ENCODE measurements at regions not wholly inside any gene's neighbourhood (a gene's known extent, or its start where the extent isn't known, plus 50 kb on each side); places are given as distances from the start of the nearest gene placed in this dataset.

DNA sequence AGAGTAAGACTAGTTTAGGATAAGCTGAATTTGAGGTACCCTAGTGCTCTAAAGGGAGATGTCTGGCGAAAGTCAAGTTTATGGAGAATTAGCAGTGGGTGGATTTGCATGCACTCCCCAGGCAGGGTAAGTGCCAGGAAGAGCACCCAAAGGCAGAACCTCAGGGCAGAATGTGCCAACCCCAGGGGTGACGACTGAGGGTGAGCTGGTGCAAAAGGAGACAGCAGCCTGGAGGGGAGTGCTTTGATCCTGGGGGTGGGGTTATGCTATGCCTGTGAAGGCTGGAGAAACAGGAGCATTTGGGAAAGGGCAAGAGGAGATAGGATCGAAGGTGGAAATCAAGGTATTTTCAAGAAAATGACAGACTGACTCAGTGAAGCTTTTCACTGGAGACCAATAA, 208.5 kb upstream of the PDE10A start:
- Histone ChIP-seq H2AFZ (ENCODE audit: low read depth, low read length, severe bottlenecking) (no peak overlapping the region), H3K79me2 (ENCODE audit: insufficient read depth, low read length) (no peaks in the 10 kb centered on the region), H3K4me2 (ENCODE audit: low read depth, low read length, poor library complexity, severe bottlenecking) (no peak overlapping the region), H3K27ac (ENCODE audit: low read depth, low read length) (no peak overlapping the region), H3K27me3 (ENCODE audit: low read length) (no peaks in the 10 kb centered on the region), H3K9me2 (replicated peaks; ENCODE audit: insufficient read depth, low read length) (no peaks in the 10 kb centered on the region), H3K36me3 (ENCODE audit: low read length) (no peaks in the 10 kb centered on the region), H3F3A (ENCODE audit: insufficient read depth) (no peaks in the 10 kb centered on the region), H3K4me3 (ENCODE audit: insufficient read depth, low read length, poor library complexity, severe bottlenecking) (no peak overlapping the region), H4K20me1 (ENCODE audit: low read depth, low read length) (no peaks in the 10 kb centered on the region), H3K9me3 (ENCODE audit: insufficient read depth, low read length) (no peaks in the 10 kb centered on the region), H3K9ac (ENCODE audit: low read length) (no peak overlapping the region)
- no peak for TF ChIP-seq EZH2phosphoT487 (conservative IDR thresholded peaks at IDR 0.05; ENCODE audit: low read length)
- TF ChIP-seq, protein P1, sequence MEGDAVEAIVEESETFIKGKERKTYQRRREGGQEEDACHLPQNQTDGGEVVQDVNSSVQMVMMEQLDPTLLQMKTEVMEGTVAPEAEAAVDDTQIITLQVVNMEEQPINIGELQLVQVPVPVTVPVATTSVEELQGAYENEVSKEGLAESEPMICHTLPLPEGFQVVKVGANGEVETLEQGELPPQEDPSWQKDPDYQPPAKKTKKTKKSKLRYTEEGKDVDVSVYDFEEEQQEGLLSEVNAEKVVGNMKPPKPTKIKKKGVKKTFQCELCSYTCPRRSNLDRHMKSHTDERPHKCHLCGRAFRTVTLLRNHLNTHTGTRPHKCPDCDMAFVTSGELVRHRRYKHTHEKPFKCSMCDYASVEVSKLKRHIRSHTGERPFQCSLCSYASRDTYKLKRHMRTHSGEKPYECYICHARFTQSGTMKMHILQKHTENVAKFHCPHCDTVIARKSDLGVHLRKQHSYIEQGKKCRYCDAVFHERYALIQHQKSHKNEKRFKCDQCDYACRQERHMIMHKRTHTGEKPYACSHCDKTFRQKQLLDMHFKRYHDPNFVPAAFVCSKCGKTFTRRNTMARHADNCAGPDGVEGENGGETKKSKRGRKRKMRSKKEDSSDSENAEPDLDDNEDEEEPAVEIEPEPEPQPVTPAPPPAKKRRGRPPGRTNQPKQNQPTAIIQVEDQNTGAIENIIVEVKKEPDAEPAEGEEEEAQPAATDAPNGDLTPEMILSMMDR (IDR thresholded peaks at IDR 0.05; ENCODE audit: insufficient read depth, low read length, poor library complexity, severe bottlenecking): no peak

DNA sequence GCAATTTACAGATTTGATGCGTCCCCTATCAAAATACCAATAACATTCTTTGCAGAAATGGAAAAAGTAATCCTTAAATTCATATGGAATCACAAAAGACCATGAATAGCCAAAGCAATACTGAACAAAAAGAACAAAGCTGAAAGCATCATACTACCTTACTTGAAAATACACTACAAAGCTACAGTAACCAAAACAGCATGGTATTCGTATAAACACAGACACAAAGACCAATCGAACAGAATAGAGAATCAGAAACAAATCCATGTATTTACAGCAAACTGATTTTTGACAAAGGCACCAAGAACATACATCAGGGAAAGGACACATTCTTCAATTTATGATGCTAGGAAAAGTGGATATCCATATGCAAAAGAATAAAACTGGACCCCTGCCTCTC, 206.5 kb upstream of the PDE10A start:
- H3K27me3 ChIP-seq (ENCODE audit: low read length): no peaks in the 10 kb centered on the region; the same call in 1 of the 2 replicates
- no peak overlapping the region for H3K4me2 ChIP-seq (ENCODE audit: low read depth, low read length, poor library complexity, severe bottlenecking)
- H3K27ac ChIP-seq (ENCODE audit: low read depth, low read length): no peak overlapping the region
- no peaks in the 10 kb centered on the region for H3K9me3 ChIP-seq (ENCODE audit: insufficient read depth, low read length)
- no peaks in the 10 kb centered on the region for H3F3A ChIP-seq (ENCODE audit: insufficient read depth)
- H3K4me3 ChIP-seq (ENCODE audit: insufficient read depth, low read length, poor library complexity, severe bottlenecking): no peak overlapping the region
- H2AFZ ChIP-seq (ENCODE audit: low read depth, low read length, severe bottlenecking): no peak overlapping the region
- no peaks in the 10 kb centered on the region for H3K36me3 ChIP-seq (ENCODE audit: low read length)
- no peak overlapping the region for H3K9ac ChIP-seq (ENCODE audit: low read length)
- H3K79me2 ChIP-seq (ENCODE audit: insufficient read depth, low read length): no peaks in the 10 kb centered on the region
- H3K9me2 ChIP-seq (replicated peaks; ENCODE audit: insufficient read depth, low read length): no peaks in the 10 kb centered on the region
- no peaks in the 10 kb centered on the region for H4K20me1 ChIP-seq (ENCODE audit: low read depth, low read length)
- TF ChIP-seq, protein P1 (IDR thresholded peaks at IDR 0.05; ENCODE audit: insufficient read depth, low read length, poor library complexity, severe bottlenecking): no peak
- TF ChIP-seq EZH2phosphoT487 (conservative IDR thresholded peaks at IDR 0.05; ENCODE audit: low read length): no peak

DNA sequence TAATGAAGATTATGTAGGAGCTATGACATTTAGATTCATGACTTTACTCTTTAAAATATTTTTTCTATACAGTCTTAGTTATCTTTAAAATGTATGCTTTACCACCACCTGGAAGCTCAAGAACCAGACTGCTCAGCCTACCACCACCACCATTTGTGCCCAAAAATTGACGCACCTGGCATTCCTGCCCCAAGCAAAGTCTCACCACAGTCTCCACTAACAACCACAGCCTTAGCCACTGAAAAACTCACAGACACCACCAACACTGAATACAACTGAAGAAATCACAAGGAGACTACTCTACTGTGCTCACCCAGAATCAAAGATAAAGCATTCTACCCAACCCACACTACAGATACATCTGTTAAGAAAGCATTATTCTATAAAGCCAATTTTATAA, 201.9 kb upstream of the PDE10A start:
- no peak for TF ChIP-seq EZH2phosphoT487 (conservative IDR thresholded peaks at IDR 0.05; ENCODE audit: low read length)
- TF ChIP-seq, protein P1 (IDR thresholded peaks at IDR 0.05; ENCODE audit: insufficient read depth, low read length, poor library complexity, severe bottlenecking): no peak
- Histone ChIP-seq H3K4me3 (ENCODE audit: insufficient read depth, low read length, poor library complexity, severe bottlenecking) (no peak overlapping the region), H3F3A (ENCODE audit: insufficient read depth) (no peaks in the 10 kb centered on the region), H3K9me2 (replicated peaks; ENCODE audit: insufficient read depth, low read length) (no peaks in the 10 kb centered on the region), H3K9me3 (ENCODE audit: insufficient read depth, low read length) (no peaks in the 10 kb centered on the region), H3K9ac (ENCODE audit: low read length) (no peak overlapping the region), H3K27me3 (ENCODE audit: low read length) (no peaks in the 10 kb centered on the region; the same call in 1 of the 2 replicates), H3K27ac (ENCODE audit: low read depth, low read length) (no peak overlapping the region), H2AFZ (ENCODE audit: low read depth, low read length, severe bottlenecking) (no peak overlapping the region), H3K36me3 (ENCODE audit: low read length) (no peaks in the 10 kb centered on the region), H3K4me2 (ENCODE audit: low read depth, low read length, poor library complexity, severe bottlenecking) (no peak overlapping the region), H4K20me1 (ENCODE audit: low read depth, low read length) (no peaks in the 10 kb centered on the region), H3K79me2 (ENCODE audit: insufficient read depth, low read length) (no peaks in the 10 kb centered on the region)

All from SU-DHL-6 (cell line).